Osteocyte (in vitro differentiated cells): ENCODE measurements at regions not wholly inside any gene's neighbourhood (a gene's known extent, or its start where the extent isn't known, plus 50 kb on each side); places are given as distances from the start of the nearest gene placed in this dataset.
"Not testable (repeated sequence)": the region's sequence is repeated elsewhere in the genome, so short reads cannot be mapped to it uniquely, and the experiment has no call there.

Source experiments
- DNase-seq: peaks from one replicate; pipeline ENCODE4 v3.0.0; 2021; ENCODE audit warnings: mixed read lengths; ENCODE audit not compliant: unreplicated experiment; ENCODE audit errors: extremely low spot score
- H3K27ac Mint-ChIP-seq: one replicate; pipeline ENCODE4 v1.8.0; 2021; ENCODE audit warnings: mild to moderate bottlenecking, mixed read lengths; ENCODE audit not compliant: unreplicated experiment
- H3K27me3 Mint-ChIP-seq: one replicate; pipeline ENCODE4 v1.8.0; 2021; ENCODE audit warnings: mixed read lengths; ENCODE audit not compliant: unreplicated experiment
- H3K36me3 Mint-ChIP-seq: one replicate; pipeline ENCODE4 v1.8.0; 2021; ENCODE audit warnings: mixed read lengths; ENCODE audit not compliant: unreplicated experiment
- H3K4me1 Mint-ChIP-seq: one replicate; pipeline ENCODE4 v1.8.0; 2021; ENCODE audit warnings: mixed read lengths; ENCODE audit not compliant: unreplicated experiment
- H3K4me3 Mint-ChIP-seq: one replicate; pipeline ENCODE4 v1.8.0; 2021; ENCODE audit warnings: mild to moderate bottlenecking, moderate library complexity, mixed read lengths; ENCODE audit not compliant: unreplicated experiment
- H3K9me3 Mint-ChIP-seq: one replicate; pipeline ENCODE4 v1.8.0; 2021; ENCODE audit warnings: mixed read lengths; ENCODE audit not compliant: unreplicated experiment
- CTCF ChIP-seq: fragments of 200-600 bp; sonication (generic); IDR thresholded peaks from 2 replicates; pipeline ENCODE4 v1.5.0; 2021; ENCODE audit warnings: antibody characterized with exemption, mild to moderate bottlenecking, moderate library complexity

- no peaks in the 10 kb centered on the region for H3K9me3 Mint-ChIP-seq
- H3K4me3 Mint-ChIP-seq: no peak overlapping the region
- H3K27ac Mint-ChIP-seq: no peak overlapping the region
- H3K27me3 Mint-ChIP-seq: peaks cover 2% of the 10 kb centered on the region
- no peak for TF ChIP-seq CTCF
- no peaks in the 10 kb centered on the region for H3K36me3 Mint-ChIP-seq
- no peak for DNase-seq
- no peaks in the 10 kb centered on the region for H3K4me1 Mint-ChIP-seq
These were observed 117.4 kb downstream of the RFX6 start for GRCh38 chr6:116994447-116994846.

- Mint-ChIP-seq H3K27ac (no peak overlapping the region), H3K9me3 (no peaks in the 10 kb centered on the region), H3K4me1 (no peaks in the 10 kb centered on the region), H3K27me3 (peaks cover 2% of the 10 kb centered on the region), H3K4me3 (no peak overlapping the region), H3K36me3 (no peaks in the 10 kb centered on the region)
- TF ChIP-seq CTCF: no peak
- no peak for DNase-seq
These were observed 119.8 kb downstream of the RFX6 start for GRCh38 chr6:116996842-116997241.

- Mint-ChIP-seq H3K4me1 (no peaks in the 10 kb centered on the region), H3K27ac (no peak overlapping the region), H3K9me3 (no peaks in the 10 kb centered on the region), H3K36me3 (no peaks in the 10 kb centered on the region), H3K4me3 (no peak overlapping the region), H3K27me3 (peaks cover 2% of the 10 kb centered on the region)
- no peak for TF ChIP-seq CTCF
- no peak for DNase-seq
These were observed 120.5 kb downstream of the RFX6 start for GRCh38 chr6:116997496-116997895.

- no peaks in the 10 kb centered on the region for H3K36me3 Mint-ChIP-seq
- no peak for TF ChIP-seq CTCF
- no peak overlapping the region for H3K4me3 Mint-ChIP-seq
- no peak for DNase-seq
- H3K27me3 Mint-ChIP-seq: peaks cover 2% of the 10 kb centered on the region
- no peak overlapping the region for H3K27ac Mint-ChIP-seq
- H3K4me1 Mint-ChIP-seq: no peaks in the 10 kb centered on the region
- H3K9me3 Mint-ChIP-seq: peaks cover under 1% of the 10 kb centered on the region
These were observed 130.6 kb downstream of the RFX6 start for GRCh38 chr6:117007659-117008058.

GRCh38 chr6:117008618-117009017 is 131.6 kb downstream of the RFX6 start:
- no peak for TF ChIP-seq CTCF
- Mint-ChIP-seq H3K27ac (no peak overlapping the region), H3K27me3 (peaks cover 2% of the 10 kb centered on the region), H3K4me1 (no peaks in the 10 kb centered on the region), H3K9me3 (peaks cover 8% of the 10 kb centered on the region), H3K4me3 (no peak overlapping the region), H3K36me3 (no peaks in the 10 kb centered on the region)
- no peak for DNase-seq

GRCh38 chr6:117014641-117015473 is 137.8 kb downstream of the RFX6 start:
- H3K9me3 Mint-ChIP-seq: peaks cover 34% of the 10 kb centered on the region
- H3K4me3 Mint-ChIP-seq, H3K27ac Mint-ChIP-seq, H3K4me1 Mint-ChIP-seq, H3K36me3 Mint-ChIP-seq, DNase-seq, H3K27me3 Mint-ChIP-seq: not testable (repeated sequence)

- H3K9me3 Mint-ChIP-seq: peaks cover 34% of the 10 kb centered on the region
- not testable (repeated sequence) for H3K27ac Mint-ChIP-seq, H3K4me3 Mint-ChIP-seq, H3K27me3 Mint-ChIP-seq, H3K4me1 Mint-ChIP-seq, H3K36me3 Mint-ChIP-seq, DNase-seq
These were observed 138.4 kb downstream of the RFX6 start for GRCh38 chr6:117015474-117015804.
